Upper lobe of left lung (tissue), 4 donors: ENCODE measurements at regions not wholly inside any gene's neighbourhood (a gene's known extent, or its start where the extent isn't known, plus 50 kb on each side); places are given as distances from the start of the nearest gene placed in this dataset.

ENCODE experiments used
- CTCF ChIP-seq, 6 experiments: fragments of 450-650 bp in 4 of 6; fragments of 200-600 bp in 2 of 6; sonication (generic) in 2 of 6; IDR thresholded peaks; one replicate each; pipeline ENCODE4 v1.5.1; 2016 to 2019; ENCODE audit warnings: antibody characterized with exemption in 6 of 6
- EP300 ChIP-seq, 4 donors: sonication (generic); formaldehyde crosslinking; IDR thresholded peaks; one replicate each; pipeline ENCODE4 v1.5.1; 2017; ENCODE audit warnings: antibody characterized with exemption in 4 of 4, control low read depth in 2 of 4
- POLR2A ChIP-seq, 4 donors: fragments of 450-650 bp; IDR thresholded peaks; one replicate each; pipeline ENCODE4 v1.5.1; 2016 to 2017; ENCODE audit warnings: antibody characterized with exemption in 4 of 4, mild to moderate bottlenecking in 2 of 4
- POLR2AphosphoS5 ChIP-seq, 2 donors: sonication (generic); formaldehyde crosslinking; IDR thresholded peaks; one replicate each; pipeline ENCODE4 v1.5.1; 2017; ENCODE audit warnings: antibody characterized with exemption in 2 of 2

GRCh38 chr7:80359476-80359875, 152.4 kb downstream of the GNAT3 start:
- TF ChIP-seq CTCF (IDR thresholded peaks at IDR 0.05) (no peak), POLR2AphosphoS5 (IDR thresholded peaks at IDR 0.05) (no peak), POLR2A (IDR thresholded peaks at IDR 0.05) (no peak), EP300 (IDR thresholded peaks at IDR 0.05) (no peak)
